HG03565 (cell line): ENCODE measurements at regions not wholly inside any gene's neighbourhood (a gene's known extent, or its start where the extent isn't known, plus 50 kb on each side); places are given as distances from the start of the nearest gene placed in this dataset.

Experiments used
- ATAC-seq: cut with Tn5 transposase; IDR thresholded peaks from one replicate; pipeline ENCODE4 v1.9.1; 2021; ENCODE audit warnings: mild to moderate bottlenecking, moderate library complexity; ENCODE audit not compliant: unreplicated experiment

GRCh38 chr5:167999182-167999581, 292.3 kb upstream of the WWC1 start:
- no peak for ATAC-seq

GRCh38 chr5:168001318-168001717, 290.1 kb upstream of the WWC1 start:
- ATAC-seq, result no peak

GRCh38 chr5:168002116-168002515, 289.3 kb upstream of the WWC1 start:
- ATAC-seq, result no peak

- ATAC-seq, result no peak
Observed at GRCh38 chr5:168005093-168005492, 286.4 kb upstream of the WWC1 start.

- no peak for ATAC-seq
Observed at GRCh38 chr5:168005936-168006335, 285.5 kb upstream of the WWC1 start.

GRCh38 chr5:168006456-168007130, 284.9 kb upstream of the WWC1 start:
- no peak for ATAC-seq

- ATAC-seq, result no peak
Observed at GRCh38 chr5:168007286-168007685, 284.2 kb upstream of the WWC1 start.

GRCh38 chr5:168008555-168008954, 282.9 kb upstream of the WWC1 start:
- ATAC-seq, result no peak

- ATAC-seq, result no peak
Observed at GRCh38 chr5:168011096-168011495, 280.3 kb upstream of the WWC1 start.

- no peak for ATAC-seq
Observed at GRCh38 chr5:168012006-168012405, 279.4 kb upstream of the WWC1 start.

- no peak for ATAC-seq
Observed at GRCh38 chr5:168013546-168013945, 277.9 kb upstream of the WWC1 start.

GRCh38 chr5:168014433-168015123, 276.9 kb upstream of the WWC1 start:
- no peak for ATAC-seq

- ATAC-seq, result no peak
Observed at GRCh38 chr5:168015506-168015905, 275.9 kb upstream of the WWC1 start.

- ATAC-seq, result no peak
Observed at GRCh38 chr5:168017313-168017712, 274.1 kb upstream of the WWC1 start.

- no peak for ATAC-seq
Observed at GRCh38 chr5:168019143-168019542, 272.3 kb upstream of the WWC1 start.

GRCh38 chr5:168020542-168021294, 270.7 kb upstream of the WWC1 start:
- ATAC-seq, result no peak

GRCh38 chr5:168022446-168023169, 268.8 kb upstream of the WWC1 start:
- no peak for ATAC-seq

GRCh38 chr5:168023191-168023590, 268.3 kb upstream of the WWC1 start:
- ATAC-seq, result no peak

GRCh38 chr5:168024306-168024705, 267.1 kb upstream of the WWC1 start:
- no peak for ATAC-seq

GRCh38 chr5:168027007-168027406, 264.4 kb upstream of the WWC1 start:
- no peak for ATAC-seq

- no peak for ATAC-seq
Observed at GRCh38 chr5:168030912-168031311, 260.5 kb upstream of the WWC1 start.
